ENCODE measurements at regions not wholly inside any gene's neighbourhood (a gene's known extent, or its start where the extent isn't known, plus 50 kb on each side); places are given as distances from the start of the nearest gene placed in this dataset.

DNA sequence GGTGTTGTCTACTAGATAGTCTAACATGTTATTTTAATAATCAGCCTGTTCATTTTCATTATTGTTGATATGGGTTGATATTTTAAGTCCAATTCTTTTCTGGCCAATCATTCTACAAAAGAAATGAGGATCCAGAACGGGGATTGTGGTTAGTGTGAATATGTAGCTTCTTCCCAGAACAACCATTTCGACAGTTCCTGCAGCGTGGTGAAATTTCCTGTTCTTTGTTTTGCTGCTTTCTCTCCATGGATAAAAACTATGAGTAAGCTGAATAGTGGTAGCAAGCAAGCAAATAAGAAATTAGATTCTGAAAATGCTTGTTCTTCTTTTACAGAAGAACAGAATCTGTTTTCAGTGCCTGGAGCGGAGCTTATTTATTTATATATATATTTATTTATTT lies 65.5 kb upstream of the F13A1 start:
- no peak for DNase-seq (ENCODE audit: low read depth in 1 of 2, low spot score in 1 of 2)
- ChIA-PET CTCF (no interaction called here), POLR2A (no interaction called here)
- FAIRE-seq = no peak
- H3K4me2 ChIP-seq = no peak overlapping the region
- no peak for ATAC-seq
- 1% methylated on average over 4 of the region's 4 CpGs for WGBS (ENCODE audit: missing lambda C conversion rate)
- H3K4me1 ChIP-seq = no peaks in the 10 kb centered on the region
- TF ChIP-seq JUN (IDR thresholded peaks at IDR 0.05) (no peak), ZNF302 (CRISPR knock-in tag; IDR thresholded peaks at IDR 0.05) (no peak), EHMT2 (IDR thresholded peaks at IDR 0.05; ENCODE audit: low read depth) (no peak), TP53 (CRISPR knock-in tag; IDR thresholded peaks at IDR 0.05) (no peak), EP300 (IDR thresholded peaks at IDR 0.05) (no peak), HEYL (CRISPR knock-in tag; IDR thresholded peaks at IDR 0.05) (no peak), FOSB (CRISPR knock-in tag; IDR thresholded peaks at IDR 0.05) (no peak), HOXB13 (CRISPR knock-in tag; IDR thresholded peaks at IDR 0.05; ENCODE audit: low read depth) (no peak), GATA3 (IDR thresholded peaks at IDR 0.05; ENCODE audit: borderline replicate concordance) (no peak), HDAC2 (IDR thresholded peaks at IDR 0.05) (no peak), FOXS1 (CRISPR knock-in tag; IDR thresholded peaks at IDR 0.05) (no peak), EHF (CRISPR knock-in tag; IDR thresholded peaks at IDR 0.05) (no peak), SMC3 (IDR thresholded peaks at IDR 0.05) (no peak), RAD21 (conservative IDR thresholded peaks at IDR 0.05 in 1 of 2, IDR thresholded peaks at IDR 0.05 in 1 of 2) (no peak), BHLHE40 (IDR thresholded peaks at IDR 0.05; ENCODE audit: low read depth, low read length) (no peak), ESRRA (IDR thresholded peaks at IDR 0.05; ENCODE audit: borderline replicate concordance, low read length) (no peak)
- TF ChIP-seq, protein P1, sequence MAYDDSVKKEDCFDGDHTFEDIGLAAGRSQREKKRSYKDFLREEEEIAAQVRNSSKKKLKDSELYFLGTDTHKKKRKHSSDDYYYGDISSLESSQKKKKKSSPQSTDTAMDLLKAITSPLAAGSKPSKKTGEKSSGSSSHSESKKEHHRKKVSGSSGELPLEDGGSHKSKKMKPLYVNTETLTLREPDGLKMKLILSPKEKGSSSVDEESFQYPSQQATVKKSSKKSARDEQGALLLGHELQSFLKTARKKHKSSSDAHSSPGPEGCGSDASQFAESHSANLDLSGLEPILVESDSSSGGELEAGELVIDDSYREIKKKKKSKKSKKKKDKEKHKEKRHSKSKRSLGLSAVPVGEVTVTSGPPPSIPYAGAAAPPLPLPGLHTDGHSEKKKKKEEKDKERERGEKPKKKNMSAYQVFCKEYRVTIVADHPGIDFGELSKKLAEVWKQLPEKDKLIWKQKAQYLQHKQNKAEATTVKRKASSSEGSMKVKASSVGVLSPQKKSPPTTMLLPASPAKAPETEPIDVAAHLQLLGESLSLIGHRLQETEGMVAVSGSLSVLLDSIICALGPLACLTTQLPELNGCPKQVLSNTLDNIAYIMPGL (CRISPR knock-in tag; IDR thresholded peaks at IDR 0.05; ENCODE audit: borderline replicate concordance) = no peak
- TF ChIP-seq, protein P2, sequence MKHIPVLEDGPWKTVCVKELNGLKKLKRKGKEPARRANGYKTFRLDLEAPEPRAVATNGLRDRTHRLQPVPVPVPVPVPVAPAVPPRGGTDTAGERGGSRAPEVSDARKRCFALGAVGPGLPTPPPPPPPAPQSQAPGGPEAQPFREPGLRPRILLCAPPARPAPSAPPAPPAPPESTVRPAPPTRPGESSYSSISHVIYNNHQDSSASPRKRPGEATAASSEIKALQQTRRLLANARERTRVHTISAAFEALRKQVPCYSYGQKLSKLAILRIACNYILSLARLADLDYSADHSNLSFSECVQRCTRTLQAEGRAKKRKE (CRISPR knock-in tag; IDR thresholded peaks at IDR 0.05; ENCODE audit: low read depth) = no peak
- TF ChIP-seq, protein P3, sequence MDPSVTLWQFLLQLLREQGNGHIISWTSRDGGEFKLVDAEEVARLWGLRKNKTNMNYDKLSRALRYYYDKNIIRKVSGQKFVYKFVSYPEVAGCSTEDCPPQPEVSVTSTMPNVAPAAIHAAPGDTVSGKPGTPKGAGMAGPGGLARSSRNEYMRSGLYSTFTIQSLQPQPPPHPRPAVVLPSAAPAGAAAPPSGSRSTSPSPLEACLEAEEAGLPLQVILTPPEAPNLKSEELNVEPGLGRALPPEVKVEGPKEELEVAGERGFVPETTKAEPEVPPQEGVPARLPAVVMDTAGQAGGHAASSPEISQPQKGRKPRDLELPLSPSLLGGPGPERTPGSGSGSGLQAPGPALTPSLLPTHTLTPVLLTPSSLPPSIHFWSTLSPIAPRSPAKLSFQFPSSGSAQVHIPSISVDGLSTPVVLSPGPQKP (IDR thresholded peaks at IDR 0.05; ENCODE audit: low read depth, low read length) = no peak
- TF ChIP-seq, protein P4, sequence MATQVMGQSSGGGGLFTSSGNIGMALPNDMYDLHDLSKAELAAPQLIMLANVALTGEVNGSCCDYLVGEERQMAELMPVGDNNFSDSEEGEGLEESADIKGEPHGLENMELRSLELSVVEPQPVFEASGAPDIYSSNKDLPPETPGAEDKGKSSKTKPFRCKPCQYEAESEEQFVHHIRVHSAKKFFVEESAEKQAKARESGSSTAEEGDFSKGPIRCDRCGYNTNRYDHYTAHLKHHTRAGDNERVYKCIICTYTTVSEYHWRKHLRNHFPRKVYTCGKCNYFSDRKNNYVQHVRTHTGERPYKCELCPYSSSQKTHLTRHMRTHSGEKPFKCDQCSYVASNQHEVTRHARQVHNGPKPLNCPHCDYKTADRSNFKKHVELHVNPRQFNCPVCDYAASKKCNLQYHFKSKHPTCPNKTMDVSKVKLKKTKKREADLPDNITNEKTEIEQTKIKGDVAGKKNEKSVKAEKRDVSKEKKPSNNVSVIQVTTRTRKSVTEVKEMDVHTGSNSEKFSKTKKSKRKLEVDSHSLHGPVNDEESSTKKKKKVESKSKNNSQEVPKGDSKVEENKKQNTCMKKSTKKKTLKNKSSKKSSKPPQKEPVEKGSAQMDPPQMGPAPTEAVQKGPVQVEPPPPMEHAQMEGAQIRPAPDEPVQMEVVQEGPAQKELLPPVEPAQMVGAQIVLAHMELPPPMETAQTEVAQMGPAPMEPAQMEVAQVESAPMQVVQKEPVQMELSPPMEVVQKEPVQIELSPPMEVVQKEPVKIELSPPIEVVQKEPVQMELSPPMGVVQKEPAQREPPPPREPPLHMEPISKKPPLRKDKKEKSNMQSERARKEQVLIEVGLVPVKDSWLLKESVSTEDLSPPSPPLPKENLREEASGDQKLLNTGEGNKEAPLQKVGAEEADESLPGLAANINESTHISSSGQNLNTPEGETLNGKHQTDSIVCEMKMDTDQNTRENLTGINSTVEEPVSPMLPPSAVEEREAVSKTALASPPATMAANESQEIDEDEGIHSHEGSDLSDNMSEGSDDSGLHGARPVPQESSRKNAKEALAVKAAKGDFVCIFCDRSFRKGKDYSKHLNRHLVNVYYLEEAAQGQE (IDR thresholded peaks at IDR 0.05) = no peak
- H3K4me3 ChIP-seq = no peak overlapping the region
- H3K9me3 ChIP-seq = no peaks in the 10 kb centered on the region
- no peak overlapping the region for H3K27ac ChIP-seq

Measured in A549 (cell line).